NCI-H1092 treated with DMSO at 0.1 percent for 48 hours (cell line): ENCODE measurements at regions not wholly inside any gene's neighbourhood (a gene's known extent, or its start where the extent isn't known, plus 50 kb on each side); places are given as distances from the start of the nearest gene placed in this dataset.
"Not testable (repeated sequence)": the region's sequence is repeated elsewhere in the genome, so short reads cannot be mapped to it uniquely, and the experiment has no call there.

Source experiments
- DNase-seq: peaks from one replicate; lab custom pipeline; 2025; lab: John Stamatoyannopoulos, UW

DNA sequence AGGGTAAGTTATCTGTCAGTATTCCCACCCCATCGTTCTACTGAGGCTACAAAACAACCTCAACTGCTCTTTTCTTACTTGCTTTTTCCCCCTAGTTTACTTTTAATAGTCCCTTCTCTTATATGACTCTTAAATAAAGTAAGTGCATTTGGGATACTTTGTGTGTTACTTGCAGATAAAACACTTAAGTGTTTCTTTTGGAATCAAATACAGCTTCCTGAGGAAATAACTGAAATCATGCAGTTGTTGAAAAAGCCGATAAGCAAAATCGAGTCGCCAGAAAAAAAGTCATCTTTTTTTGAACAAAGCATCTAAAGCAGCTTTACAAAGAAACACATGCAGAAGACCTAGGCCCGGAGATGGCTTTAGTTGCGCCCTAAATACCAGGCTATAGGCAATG is 53.5 kb upstream of the EPB41L4A start:
- no peak for DNase-seq

DNA sequence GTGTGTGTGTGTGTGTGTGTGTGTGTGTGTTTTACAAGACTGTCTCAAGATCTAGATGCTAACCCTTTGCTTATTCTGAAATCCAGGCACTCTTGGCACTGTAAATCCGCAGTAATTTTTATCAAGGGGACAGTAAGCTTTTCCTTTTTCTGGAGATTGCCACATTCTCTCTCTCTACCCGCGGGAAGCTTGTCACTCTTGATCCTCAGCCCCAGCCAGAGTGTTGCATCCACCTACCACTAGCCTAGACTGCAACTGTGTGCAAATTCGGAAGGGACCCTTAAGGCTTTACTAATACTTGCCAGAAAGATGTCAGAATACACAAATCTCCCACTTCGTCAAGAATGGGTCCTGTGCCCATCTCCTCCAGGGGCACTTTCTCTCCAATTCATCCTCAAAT is 54.9 kb upstream of the EPB41L4A start:
- no peak for DNase-seq

GRCh38 chr5:112475747-112476365 is 56.8 kb upstream of the EPB41L4A start:
- DNase-seq = no peak

- no peak for DNase-seq
Measured at GRCh38 chr5:112479418-112479817, 60.3 kb upstream of the EPB41L4A start.

DNA sequence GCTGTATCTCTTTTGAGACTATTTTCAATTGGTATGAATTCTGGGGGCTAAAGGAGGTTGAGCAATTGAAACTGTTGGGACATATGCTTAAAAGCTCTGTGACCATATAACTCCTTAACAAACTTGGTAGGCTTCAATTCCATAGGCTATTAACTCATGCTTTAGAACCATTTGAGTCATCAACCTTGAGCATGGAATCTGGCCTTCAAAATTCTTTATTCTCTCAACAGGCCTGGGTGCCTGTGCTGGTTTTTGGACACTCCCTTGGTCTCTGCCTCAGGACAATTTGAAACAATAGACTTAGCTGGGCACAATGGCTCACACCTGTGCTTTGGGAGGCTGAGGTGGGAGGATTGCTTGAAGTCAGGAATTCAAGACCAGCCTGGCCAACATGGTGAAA is 61.4 kb upstream of the EPB41L4A start:
- no peak for DNase-seq

DNA sequence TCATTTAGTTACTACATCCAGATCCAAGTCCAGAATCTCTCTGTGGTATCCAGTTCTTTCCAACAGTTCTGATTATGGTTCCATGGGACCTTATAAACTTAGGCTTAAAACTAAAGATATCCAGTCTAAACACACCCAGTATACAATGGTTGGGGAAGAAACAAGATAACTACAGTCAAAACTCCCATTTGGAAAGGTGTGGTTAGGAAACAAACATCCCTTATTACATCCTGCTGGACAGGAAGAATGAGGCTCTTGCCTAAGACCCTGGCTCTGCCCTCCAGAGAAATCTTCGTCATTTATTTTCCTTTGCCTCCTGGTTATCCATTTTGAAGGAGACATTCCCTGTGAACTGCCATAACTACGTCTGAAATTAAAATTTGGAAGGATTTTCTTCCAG is 64.6 kb upstream of the EPB41L4A start:
- no peak for DNase-seq

GRCh38 chr5:112485934-112486355 is 66.9 kb upstream of the EPB41L4A start:
- no peak for DNase-seq

DNA sequence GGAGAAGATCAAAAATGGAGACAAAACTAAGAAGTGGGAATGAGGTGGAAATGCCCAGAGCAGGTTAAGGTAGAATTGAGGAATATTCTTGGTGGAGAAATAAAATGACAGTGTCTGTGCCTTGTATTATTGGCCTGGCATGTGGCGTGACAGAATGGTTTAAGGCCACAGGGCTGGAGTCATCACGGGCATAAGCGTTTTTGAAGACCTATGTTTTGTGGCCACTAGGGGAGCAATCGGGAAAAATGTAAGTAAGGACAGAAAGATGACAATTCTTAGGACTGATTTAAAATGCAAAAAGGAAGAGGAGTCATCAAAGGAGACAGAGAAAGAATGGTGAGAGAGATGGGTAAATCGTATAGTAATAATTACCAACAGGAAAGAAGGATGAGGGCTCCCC is 72.2 kb upstream of the EPB41L4A start:
- DNase-seq = no peak

- peak; percentile 16 for DNase-seq
Measured at GRCh38 chr5:112492291-112492690, 73.2 kb upstream of the EPB41L4A start.

- DNase-seq = not testable (repeated sequence)
Measured at GRCh38 chr5:112503749-112504501, 84.8 kb upstream of the EPB41L4A start.

GRCh38 chr5:112509097-112509496 is 90.0 kb upstream of the EPB41L4A start:
- not testable (repeated sequence) for DNase-seq

- no peak for DNase-seq
Measured at GRCh38 chr5:112511920-112512319, 92.8 kb upstream of the EPB41L4A start.

- no peak for DNase-seq
Measured at GRCh38 chr5:112512901-112513300, 93.8 kb upstream of the EPB41L4A start.

GRCh38 chr5:112514111-112514510 is 95.0 kb upstream of the EPB41L4A start:
- DNase-seq = no peak

GRCh38 chr5:112520474-112520873 is 101.4 kb upstream of the EPB41L4A start:
- DNase-seq = not testable (repeated sequence)

DNA sequence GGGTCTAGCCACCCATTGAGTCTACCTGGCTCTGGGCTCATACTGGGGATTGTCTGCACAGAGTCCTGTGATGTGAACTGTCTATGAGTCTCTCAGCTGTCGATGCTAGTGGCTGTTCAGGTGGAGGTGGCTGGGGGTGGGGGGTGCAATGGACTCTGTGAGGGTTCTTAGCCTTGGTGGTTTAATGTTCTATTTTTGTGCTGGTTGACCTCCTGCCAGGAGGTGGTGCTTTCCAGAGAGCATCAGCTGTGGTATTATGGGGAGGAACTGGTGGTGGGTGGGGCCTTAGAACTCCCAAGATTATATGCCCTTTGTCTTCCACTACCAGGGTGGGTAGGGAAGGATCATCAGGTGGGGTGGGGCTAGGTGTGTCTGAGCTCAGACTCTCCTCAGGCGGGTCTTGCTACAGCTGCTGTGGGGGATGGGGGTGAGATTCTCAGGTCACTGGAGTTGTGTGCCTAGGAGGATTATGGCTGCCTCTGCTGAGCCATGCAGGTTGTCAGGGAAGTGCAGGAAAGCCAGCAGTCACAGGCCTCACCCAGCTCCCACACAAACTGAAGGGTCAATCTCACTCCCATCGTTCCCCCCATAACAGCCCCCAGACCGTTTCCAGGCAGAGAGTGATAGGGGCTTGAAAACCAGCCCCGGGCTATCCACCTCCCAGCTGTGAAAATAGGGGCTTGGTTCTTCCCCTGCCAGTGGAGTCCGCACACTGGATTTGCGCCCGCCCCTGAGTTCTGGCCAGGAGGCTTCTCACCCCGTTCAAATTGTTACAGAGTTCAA is 104.0 kb upstream of the EPB41L4A start:
- not testable (repeated sequence) for DNase-seq

GRCh38 chr5:112523674-112524263 is 104.7 kb upstream of the EPB41L4A start:
- not testable (repeated sequence) for DNase-seq

DNA sequence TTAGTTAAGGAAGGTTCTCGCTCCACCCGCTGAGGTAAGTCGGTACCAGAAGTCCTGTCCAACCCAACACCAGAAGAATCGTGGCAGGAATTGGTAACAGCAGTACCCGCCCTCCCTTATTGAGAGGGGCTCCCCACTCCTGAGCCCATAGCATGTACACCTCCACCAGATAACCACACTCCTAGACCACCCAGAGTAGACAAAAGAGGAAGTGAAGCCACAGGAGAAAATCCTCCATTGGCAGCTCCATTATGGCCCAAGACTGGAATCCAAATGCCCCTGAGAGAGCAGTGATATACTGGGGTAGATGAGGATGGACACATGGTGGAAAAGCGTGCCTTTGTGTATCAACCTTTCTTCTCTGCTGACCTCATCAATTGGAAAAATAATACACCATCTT is 106.1 kb upstream of the EPB41L4A start:
- no peak for DNase-seq

- no peak for DNase-seq
Measured at GRCh38 chr5:112528928-112529327, 109.9 kb upstream of the EPB41L4A start.

DNA sequence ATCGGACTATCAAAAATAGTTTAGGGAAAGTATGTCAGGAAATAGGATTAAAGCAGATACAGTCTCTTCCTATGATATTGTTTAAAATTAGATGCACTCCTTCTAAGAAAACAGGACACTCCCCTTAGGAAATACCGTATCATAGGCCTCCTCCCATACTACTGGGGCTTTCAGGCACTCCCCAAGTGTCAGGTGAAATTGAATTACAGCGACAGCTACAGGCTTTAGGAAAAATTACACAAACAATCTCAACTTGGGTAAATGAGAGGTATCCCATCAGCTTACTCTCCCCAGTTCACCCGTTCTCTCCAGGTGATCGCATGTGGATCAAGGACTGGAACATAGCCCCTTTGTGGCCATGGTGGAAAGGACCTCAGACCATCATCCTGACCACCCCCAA is 110.4 kb upstream of the EPB41L4A start:
- DNase-seq = peak; percentile 19

DNA sequence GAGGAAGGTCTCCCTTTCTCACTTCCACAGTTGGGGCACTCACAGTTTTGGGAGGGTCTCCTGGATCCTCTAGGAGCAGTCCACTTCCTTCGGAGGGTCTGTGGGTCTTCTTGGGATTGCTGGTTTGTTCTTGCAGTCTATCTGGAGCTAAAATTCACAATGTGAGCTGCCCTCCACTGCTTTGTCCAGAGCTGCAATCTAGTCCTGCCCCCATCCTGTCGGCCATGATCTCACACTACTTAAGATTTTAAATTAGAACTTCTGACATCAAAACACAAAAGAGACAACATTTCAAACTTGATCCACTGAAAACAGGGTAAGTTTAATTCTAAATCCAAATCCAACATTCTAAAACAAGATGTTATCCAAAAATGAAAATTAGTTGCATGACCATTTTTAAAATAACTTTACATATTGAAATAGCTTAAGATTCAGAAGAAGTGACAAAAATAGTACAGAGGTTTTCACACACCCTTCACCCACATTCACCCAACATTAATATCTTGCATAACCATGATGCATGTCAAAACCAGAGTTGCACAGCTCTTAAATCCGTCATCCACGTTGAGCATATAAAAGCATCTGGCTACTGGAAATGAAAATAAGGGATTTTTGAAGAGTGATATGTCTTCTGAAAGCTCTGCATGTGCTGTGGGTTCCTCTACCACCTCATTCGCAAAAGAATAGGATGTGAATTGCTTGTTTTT is 113.7 kb upstream of the EPB41L4A start:
- DNase-seq = no peak

DNA sequence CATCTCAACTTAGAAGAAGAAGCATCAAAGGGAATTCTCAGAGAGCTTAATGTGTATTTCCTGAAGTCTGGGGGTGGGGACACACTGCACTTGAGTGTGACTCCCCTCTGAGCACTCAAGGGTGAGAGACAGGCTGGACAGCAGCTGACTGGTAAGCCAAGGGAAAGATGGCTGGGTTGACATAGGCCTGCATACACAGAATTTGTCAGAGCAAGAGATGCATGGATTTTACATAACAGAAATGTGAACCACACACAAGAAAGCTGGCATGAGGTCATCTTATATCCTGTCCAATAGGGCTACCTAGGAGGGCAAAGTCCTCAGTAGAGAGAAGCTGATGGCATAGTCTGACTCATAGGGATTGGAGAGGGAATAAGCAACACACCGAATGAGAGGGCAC is 114.3 kb upstream of the EPB41L4A start:
- no peak for DNase-seq
